Esophagus mucosa (tissue), 1 donor: ENCODE measurements at regions not wholly inside any gene's neighbourhood (a gene's known extent, or its start where the extent isn't known, plus 50 kb on each side); places are given as distances from the start of the nearest gene placed in this dataset.

Experiments
- ATAC-seq: fragments of 200-7000 bp; cut with Tn5 transposase; one replicate; pipeline ENCODE4 v1.9.1; 2020
- donor health status: DM: yes; HTN: yes; CAD: no.

GRCh38 chr1:81695741-81696140 is 105.0 kb upstream of the ADGRL2 start:
- ATAC-seq, result no peak

- no peak for ATAC-seq
Observed at GRCh38 chr1:81693316-81693715, 107.4 kb upstream of the ADGRL2 start.

GRCh38 chr1:81690676-81691453 is 109.9 kb upstream of the ADGRL2 start:
- no peak for ATAC-seq

- ATAC-seq, result peak; percentile 57
Observed at GRCh38 chr1:81689531-81689941, 111.2 kb upstream of the ADGRL2 start.

GRCh38 chr1:81682490-81682889 is 118.2 kb upstream of the ADGRL2 start:
- no peak for ATAC-seq

- peak; percentile 57 for ATAC-seq
Observed at GRCh38 chr1:81681601-81682266, 119.0 kb upstream of the ADGRL2 start.

- no peak for ATAC-seq
Observed at GRCh38 chr1:81681114-81681513, 119.6 kb upstream of the ADGRL2 start.

- ATAC-seq, result peak; percentile 49
Observed at GRCh38 chr1:81679942-81680341, 120.8 kb upstream of the ADGRL2 start.

GRCh38 chr1:81678779-81679178 is 122.0 kb upstream of the ADGRL2 start:
- peak; percentile 95 for ATAC-seq

GRCh38 chr1:81672766-81673165 is 128.0 kb upstream of the ADGRL2 start:
- ATAC-seq, result peak; percentile 54

- ATAC-seq, result no peak
Observed at GRCh38 chr1:81671038-81671437, 129.7 kb upstream of the ADGRL2 start.

GRCh38 chr1:81670286-81670685 is 130.4 kb upstream of the ADGRL2 start:
- ATAC-seq, result peak; percentile 91

GRCh38 chr1:81666586-81666985 is 134.1 kb upstream of the ADGRL2 start:
- ATAC-seq, result no peak

GRCh38 chr1:81664341-81664740 is 136.4 kb upstream of the ADGRL2 start:
- ATAC-seq, result no peak

- no peak for ATAC-seq
Observed at GRCh38 chr1:81662913-81663526, 137.7 kb upstream of the ADGRL2 start.

- peak; percentile 73 for ATAC-seq
Observed at GRCh38 chr1:81660286-81660685, 140.4 kb upstream of the ADGRL2 start.

GRCh38 chr1:81654657-81655056 is 146.1 kb upstream of the ADGRL2 start:
- peak; percentile 96 for ATAC-seq

GRCh38 chr1:81654147-81654546 is 146.6 kb upstream of the ADGRL2 start:
- ATAC-seq, result peak; percentile 94

- no peak for ATAC-seq
Observed at GRCh38 chr1:81650776-81651175, 150.0 kb upstream of the ADGRL2 start.

- ATAC-seq, result no peak
Observed at GRCh38 chr1:81635816-81636215, 164.9 kb upstream of the ADGRL2 start.

- ATAC-seq, result no peak
Observed at GRCh38 chr1:81634294-81634693, 166.4 kb upstream of the ADGRL2 start.

- no peak for ATAC-seq
Observed at GRCh38 chr1:81619156-81619555, 181.6 kb upstream of the ADGRL2 start.

GRCh38 chr1:81618376-81618775 is 182.4 kb upstream of the ADGRL2 start:
- ATAC-seq, result no peak
